Inflammatory macrophage (primary cell): ENCODE measurements at regions not wholly inside any gene's neighbourhood (a gene's known extent, or its start where the extent isn't known, plus 50 kb on each side); places are given as distances from the start of the nearest gene placed in this dataset.

Source experiments
- DNase-seq, 2 donors: peaks; one replicate each; pipeline ENCODE4 v3.0.0-alpha.2; 2020 to 2022

DNA sequence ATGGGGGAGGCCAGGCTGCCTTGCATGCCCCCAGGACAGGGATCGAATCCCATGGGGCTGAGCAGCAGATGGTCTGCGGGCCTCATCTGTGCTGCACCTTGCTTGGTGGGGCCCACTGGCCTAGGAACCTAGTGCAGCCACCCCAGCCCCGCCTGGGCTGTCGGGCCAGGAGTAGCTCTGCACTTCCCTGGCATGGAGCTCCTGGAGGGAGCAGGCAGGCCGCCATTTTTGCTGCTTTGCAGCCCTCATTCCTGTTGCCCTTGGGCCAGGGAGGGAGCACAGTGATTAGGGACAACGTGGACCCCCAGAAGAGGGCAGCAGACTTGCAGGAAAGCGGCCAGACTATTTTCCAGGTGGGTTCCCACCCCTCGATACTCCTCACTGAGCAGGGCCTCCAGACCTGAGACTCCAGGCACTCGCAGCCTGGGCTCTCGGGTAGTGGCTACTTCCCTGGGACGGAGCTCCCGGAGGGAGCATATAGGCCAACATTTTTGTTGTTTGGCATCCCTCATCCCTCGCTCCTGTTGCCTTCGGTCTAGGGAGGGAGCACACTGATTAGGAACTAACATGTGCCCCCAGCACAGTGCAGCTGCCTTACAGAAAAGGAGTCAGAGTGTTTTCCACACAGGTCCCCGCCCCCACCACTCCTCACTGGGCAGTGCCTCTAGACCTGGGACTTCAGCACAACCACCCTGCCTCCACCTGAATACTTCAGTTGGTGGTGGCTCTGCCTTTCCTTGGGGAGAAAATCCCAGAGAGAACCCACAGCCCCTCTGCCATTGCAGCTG is 99.5 kb downstream of the MAIP1 start:
- no peak for DNase-seq

DNA sequence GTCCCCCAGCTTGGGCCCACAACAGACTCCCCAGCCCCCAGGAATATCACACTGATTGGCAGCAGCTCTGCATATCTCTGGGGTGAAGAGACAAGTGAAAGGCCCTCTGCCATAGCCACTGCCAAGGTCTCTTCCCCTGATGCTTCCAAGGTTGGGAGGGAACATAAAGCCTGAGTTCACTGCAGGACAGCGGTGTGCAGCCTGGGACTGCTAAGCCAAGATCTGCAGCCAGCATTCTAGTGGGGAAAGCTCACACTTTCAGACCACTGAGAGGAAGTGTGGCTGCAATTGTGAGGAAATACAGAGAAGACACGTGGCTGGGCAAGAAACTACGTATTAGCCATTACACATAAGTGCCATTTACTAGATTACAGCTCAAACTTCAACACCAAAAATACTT is 100.7 kb downstream of the MAIP1 start:
- peak; percentile 30 to 32 for DNase-seq

DNA sequence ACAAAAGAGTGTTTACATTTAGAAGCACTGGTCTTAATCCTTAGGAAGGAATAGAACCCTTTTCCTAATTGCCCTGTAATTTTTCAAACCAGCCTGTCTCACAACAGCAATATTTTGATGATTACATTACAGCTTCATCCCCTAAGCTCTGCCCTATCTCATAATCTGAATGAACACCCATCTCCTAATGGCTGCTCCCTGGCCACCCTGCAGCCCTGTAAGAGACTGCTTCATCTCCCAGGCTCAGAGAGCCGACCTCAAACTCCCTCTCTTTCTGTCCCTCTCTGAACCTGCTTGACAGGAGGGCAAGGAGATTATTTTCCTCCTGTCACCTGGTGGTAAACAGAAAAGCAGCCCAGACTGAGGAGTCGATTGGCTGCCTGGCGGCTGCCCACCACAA is 107.8 kb downstream of the MAIP1 start:
- no peak for DNase-seq

DNA sequence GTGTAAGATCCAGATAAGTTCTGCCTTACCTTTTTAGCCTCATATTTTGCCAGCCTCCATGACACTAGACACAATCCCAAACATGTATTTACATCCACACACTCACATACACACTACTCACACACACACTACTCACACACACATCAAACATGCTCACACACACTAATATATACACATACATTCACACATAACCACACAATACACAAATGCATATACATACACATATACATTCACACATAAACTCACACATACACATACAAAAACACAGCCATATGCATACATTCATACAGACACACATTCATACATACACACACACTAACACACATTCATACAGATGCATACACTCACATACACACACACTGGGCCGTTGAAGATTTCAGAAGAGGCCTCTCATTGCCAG is 109.5 kb downstream of the MAIP1 start:
- DNase-seq = no peak

DNA sequence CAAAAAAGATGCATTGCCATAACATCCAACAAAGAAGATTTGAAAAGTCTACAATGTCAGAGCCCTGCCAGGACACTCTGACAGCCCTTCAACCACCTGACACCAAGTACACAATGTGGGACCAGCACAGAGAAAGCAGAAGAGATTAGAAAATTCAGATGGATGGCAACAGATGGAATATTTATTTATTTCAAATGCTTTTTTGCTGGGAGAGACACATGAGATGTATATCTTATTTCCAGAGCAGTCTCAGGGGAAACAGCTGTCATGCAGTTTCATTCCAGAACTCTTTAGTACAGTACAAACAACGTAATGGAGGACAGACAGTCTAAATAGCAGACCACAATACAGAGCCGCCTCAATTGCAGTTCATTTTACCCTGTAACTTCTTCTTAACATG is 110.1 kb downstream of the MAIP1 start:
- no peak for DNase-seq

DNA sequence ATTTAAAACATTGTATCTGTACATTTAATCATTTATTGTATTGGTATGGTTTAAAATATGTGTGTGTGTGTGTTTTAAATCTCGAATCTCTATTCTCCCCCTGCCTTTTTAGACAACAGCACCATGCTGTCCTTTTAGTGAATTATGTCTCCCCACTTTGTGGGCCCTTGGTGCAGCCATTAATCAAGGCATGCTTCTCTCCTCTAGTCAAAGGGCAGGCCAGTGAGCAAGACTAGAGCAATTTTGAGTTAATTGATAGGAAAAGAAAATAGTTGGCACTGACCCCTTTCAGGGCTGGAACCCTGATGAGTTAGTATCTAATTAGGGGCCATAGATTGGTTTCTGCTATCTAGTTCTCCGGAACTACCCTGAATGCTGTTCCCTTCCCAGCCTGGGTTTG is 111.0 kb downstream of the MAIP1 start:
- no peak for DNase-seq

DNA sequence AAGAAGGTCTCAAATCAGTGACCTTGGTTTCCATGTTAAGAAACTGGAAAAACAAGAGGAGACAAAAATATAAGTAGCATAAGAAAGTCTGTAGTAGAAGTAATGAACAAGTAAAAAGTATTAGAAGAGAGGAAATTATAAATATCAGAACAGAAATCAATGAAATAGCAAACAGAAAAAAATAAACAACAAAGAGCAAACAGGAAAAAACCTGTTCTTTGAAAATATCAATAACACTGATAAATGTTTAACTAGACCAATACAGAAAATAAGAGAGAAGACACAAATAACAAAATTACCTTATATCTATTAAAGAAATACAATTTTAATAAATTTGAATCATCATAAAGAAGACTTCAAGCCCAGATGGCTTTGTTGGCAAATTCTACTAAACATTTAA is 113.3 kb downstream of the MAIP1 start:
- no peak for DNase-seq

DNA sequence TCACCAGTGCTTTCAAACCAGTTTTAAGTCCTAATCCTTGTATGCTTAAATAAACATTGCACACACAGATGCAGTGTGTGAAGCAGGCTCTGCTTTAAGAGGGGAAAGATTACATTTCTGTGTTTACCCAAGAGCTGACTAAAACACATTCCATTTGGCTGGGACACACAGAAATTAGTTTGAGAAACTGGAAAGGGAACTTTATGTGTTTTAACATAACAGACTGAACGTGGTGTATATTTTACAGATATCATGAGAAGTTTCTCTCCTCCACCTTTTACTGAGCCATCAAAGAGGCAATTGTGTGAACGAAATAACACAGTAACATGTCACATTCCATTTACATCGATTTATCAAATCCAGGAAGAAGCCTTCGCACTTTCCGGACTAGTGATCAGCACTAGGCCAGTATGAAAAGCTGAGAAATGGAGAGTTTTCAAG is 121.8 kb downstream of the MAIP1 start:
- no peak for DNase-seq

DNA sequence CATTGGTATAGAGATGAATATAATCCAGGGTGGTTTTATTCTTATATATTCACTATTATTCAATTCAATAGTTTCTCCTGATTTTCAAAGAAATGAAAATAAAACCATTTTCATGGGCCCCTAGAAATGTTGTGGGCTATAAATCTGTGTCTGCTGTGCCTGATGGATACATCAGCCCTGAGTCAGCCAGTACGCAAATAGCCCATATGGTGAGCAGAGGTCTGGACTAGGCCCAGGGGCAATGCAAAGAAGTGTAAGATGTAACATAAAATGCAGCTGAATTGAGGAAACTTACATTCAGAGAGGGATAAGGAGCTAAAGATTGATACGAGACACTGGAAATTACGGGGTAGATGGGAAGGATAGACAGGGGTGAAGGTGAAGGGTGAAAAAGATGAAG is 122.5 kb downstream of the MAIP1 start:
- DNase-seq = no peak

DNA sequence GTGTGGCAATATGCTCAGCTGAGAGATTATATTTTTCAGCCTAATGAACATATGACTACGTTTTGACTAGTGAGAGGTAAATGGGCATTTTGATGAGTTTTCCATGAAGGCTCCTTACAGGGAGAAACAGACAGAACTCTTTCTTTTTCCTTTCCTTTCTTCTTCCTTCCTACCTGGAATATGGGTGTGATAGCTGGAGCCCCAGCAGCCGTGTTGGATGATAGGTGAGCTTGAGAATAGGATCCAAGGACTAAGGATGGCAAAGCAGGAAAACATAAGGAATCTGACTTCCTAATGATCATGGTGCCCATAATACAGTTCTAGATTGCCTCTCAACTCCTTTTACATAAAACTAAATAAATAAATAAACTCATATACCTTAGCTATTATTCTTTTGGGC is 124.0 kb downstream of the MAIP1 start:
- DNase-seq = no peak

DNA sequence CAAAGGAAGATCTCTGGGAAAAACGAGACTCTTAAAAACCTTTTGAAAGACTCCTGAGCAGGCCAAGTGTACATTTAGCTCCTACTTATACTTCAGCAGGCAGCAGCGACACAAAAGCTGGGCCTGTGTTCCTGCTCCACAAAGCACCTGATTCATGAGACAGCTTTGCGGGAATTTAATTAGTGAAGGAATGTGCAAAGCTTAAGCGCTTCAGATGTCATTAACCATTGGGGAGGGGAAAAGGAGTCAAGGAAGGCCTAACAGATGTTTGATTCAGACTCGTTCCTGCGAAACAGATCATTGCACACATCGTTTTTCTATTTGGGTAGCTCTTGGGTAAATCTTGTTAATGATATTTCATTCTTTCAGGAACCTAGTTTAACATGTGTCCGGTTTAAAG is 125.9 kb downstream of the MAIP1 start:
- no peak for DNase-seq

DNA sequence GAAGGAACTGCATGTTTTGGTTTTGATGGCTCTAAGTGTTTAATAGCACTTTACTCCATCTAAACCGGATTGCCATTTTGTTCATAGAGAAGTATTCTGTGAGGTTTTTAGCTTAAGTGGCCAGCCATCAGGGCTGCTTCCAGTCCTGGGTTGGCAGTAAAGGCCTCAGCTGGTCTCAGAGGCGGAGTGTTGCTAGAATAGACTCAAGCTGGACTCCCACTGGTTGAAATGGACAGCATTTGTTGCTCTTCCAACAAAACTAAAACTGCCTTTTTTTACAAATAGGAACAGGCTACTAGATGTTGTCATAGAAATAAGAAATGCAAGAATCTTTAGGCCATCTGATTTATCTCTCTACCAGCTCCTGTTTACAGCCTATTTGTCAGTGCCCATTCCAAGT is 126.4 kb downstream of the MAIP1 start:
- no peak for DNase-seq

DNA sequence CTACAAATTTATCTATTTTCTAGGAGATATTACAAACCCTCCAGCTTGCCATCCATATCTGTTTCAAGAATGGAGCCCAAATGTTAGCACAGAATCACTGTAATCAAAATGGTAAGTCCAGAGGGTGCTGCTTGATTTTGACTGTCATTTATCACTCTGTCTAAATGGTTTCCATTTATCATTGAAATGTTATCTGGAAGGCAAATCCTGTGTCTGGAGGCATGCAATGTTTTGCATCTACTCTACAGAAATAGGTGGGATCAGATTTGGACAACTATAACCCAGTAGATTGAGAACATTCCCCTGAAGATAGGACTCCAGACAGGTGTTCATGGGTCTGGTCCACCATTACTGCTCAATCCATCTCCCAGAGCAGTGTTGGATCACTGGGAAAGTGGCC is 128.7 kb downstream of the MAIP1 start:
- no peak for DNase-seq

DNA sequence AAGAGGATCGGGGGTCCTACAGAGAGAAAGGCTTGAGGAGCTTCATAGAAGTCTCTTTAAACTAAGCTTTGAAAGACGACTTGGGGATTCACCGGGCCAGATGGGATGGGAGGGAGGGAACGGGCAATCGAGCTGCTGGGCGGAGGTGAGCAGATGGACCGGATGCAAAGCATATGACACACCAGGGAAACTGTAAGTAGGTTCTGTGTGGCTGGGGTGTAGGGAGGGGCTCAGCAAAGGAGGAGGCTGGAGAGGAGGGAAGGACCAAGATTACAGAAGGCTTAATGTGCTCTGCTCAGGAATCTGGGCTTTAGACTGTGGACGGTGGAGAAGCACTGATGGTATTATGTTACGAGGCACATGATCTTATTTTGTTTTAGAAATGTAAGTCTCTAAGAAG is 131.5 kb downstream of the MAIP1 start:
- no peak for DNase-seq

DNA sequence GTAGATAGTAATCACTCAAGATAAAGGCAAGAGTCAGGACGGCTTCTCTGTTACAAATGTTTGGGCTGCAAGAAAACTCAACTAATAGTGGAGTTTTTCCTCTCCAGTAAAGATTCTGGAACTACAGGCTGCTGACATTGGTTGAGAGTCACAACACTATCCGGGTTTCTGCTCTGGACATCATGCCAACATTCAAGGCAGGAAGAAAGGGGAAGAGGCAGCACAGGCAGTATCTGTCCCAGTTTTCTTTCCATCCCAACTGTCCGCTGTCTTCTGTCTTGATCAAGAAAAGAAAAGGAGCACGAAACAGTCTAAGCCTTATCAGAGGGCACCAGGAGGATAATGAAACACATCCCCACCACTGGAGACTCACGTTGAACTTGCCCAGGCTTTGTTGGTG is 132.1 kb downstream of the MAIP1 start:
- no peak for DNase-seq

DNA sequence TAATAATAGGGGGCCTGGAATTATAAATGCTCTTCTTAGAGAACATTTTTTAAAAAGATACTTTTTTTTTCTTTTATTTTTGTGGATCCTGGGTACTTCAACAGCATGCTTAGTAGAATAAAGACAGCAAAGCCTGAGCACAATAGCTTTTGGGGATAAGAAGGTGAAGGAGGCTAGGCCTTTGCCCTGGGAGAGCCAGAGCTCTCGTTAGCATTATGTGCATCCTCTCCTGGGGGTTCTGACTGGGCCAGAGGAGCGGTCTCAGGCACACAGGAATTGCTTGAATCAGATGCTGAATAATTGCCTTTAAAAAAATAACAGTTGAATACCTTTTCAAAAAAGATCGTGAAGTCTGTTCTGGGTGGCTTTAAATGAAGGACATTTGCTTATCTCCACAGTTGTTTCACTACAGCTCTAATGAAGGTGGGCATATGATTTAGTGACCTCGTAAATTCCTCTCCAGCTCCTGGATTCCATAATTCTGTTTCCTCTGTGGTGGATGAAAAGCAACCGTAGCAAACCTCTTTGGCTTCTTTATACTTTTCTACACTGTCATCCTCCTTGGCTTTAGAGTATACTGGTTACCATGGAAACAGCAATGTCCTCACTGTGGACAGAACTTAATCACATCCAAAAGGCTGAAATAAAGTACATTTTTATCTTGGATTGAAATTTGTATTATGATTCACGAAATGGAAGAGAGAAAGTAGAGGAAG is 133.8 kb downstream of the MAIP1 start:
- DNase-seq = no peak

DNA sequence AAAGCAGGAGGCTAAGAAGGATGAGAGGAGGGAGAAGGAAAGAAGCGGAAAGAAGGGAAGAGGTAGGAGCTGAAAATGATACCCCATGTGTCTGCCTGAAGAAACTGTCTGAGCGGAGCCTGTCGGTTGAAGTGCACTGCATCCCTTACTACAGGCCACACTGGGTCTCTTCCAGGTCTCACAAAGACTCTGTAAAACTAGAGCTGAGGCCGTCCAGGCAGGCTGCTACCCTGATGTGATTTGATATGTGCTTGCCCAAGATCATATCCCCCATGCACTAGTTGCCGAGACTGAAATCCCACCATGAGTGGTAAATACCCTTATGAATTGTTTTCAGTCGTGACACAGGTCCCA is 134.4 kb downstream of the MAIP1 start:
- no peak for DNase-seq

DNA sequence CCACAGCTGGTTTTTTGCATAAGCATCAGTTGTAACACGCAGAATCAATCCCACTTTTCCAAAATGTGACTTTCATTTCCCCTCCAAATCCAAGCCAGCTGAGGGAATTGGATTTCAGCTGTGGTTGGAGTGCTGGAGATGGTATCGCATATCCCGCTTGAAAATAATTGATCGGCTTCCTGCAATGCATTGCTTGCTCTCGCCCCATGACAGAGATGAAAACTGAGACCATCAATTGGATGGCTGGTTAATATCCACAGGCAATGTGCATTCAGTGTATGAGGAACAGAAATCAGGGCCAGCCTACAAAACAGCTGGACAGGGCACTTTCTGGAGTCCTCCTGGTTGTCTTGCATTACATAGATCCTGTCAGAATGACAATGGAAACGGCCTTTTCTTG is 135.3 kb downstream of the MAIP1 start:
- no peak for DNase-seq

DNA sequence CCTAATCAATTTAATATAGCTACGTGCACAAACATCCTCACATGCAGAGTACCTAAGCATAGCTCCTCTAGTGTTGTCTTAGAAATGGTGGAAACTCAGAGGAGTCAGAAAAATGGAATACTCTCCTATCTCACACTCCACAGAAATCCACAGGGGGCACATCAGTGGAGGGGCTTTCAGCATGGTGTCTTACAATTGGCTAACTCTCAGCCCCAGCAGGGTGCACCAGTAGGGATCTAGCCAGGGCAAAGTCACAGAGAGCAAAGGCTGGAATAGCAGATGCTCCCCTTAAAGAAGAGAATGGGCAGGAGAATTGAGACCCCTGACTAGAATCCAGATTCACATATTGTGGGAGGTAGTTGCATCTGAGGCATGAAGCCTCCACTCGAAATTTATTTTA is 135.7 kb downstream of the MAIP1 start:
- no peak for DNase-seq

DNA sequence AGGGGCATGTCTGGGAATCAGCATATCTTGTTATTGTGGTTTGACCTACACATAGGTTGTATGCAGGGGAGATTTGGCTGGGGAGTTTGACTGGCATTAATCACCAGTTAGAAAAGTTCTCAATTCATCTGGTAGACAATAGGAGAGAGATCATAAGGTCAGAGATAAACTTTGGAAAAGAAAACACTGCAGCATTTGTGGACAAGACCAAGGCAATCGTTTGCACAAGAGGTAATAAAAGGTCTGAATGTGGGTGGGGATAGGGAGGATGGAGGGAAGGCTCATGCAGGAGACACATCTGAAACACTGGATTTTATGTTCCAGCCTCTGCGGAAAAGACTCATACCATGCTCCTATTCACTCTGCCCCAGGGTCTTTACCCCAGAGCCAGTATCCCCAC is 136.9 kb downstream of the MAIP1 start:
- DNase-seq = no peak

DNA sequence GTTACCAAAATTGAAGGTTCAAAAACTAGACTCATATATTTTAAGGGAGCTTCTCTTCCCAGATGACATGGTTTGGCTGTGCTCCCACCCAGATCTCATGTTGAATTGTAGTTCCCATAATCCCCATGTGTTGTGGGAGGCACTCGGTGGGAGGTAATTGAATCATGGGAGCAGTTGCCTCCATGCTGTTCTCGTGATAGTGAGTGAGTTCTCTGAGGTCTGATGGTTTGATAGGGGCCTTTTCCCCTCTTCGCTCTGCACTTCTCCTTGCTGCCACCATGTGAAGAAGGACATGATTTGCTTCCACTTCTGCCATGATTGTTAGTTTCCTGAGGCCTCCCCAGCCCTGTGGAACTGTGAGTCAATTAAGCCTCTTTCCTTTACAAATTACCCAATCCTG is 140.1 kb downstream of the MAIP1 start:
- DNase-seq = no peak

DNA sequence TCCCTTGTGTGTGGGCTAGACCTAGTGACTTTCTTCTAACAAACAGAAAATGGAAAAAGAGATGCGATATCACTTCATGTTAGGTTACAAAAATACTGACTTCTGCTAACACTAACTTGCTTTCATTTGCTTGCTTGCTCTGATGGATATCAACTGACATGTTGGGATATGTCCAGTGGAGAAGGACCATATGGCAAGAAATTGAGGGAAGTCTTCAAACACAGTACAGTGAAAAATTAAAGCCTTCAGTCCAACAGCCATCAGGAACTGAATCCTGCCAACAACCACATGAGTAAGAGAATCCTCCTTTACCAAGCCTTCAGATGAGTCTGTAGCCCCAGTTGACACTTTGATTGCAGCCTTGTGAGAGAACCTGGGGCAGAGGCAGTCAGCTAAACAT is 143.9 kb downstream of the MAIP1 start:
- DNase-seq = no peak

DNA sequence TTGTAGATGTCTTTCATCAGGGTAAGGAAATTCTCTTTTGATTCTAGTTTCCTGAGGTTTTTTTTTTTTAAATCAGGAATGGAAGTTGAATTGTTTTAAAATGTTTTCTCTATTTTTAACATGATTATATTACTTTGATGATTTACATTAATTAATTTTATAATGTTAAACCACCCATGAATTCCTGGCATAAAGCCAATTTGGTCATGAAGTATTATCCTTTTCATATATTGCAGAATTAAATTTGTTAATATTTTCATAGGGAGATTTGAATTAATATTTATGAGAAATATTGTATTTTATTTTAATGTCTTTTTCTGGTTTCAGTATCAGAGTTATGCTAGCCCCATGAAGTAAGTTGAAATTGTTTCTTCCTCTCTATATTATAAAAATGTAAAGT is 144.6 kb downstream of the MAIP1 start:
- no peak for DNase-seq

DNA sequence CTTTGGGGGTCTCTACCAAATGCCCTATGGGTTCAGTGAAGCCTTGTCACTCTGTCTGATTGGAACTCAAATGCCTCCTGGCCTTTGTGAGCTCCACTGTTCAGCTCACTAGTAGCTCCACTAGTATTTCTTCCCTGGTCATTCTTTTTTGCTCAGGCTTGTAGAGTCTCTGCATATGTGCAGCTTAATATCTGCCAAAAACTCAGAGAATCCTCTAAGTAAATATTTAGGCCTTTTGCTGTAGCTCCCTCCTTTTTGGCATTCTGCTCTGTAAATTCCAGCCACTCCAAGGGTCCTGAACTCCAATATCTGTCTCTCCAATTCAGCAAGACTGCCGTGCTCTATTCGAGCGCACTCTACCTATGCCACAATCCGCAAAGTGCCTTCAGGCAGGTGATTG is 146.5 kb downstream of the MAIP1 start:
- no peak for DNase-seq

DNA sequence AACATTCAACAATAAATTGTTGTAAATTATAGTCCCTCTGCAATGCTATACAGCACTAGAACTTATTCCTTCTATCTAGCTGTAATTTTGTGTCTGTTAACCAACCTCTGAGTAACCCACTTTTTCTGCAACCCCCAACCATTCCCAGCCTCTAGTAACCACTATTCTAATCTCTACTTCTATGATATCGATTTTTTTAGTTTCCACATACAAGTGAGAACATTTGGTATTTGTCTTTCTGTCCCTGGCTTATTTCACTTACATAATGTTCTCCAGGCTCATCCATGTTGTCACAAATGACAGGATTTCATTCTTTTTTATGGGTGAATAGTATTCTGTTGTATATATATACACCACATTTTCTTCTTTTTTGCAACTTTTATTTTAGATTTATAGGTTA is 147.6 kb downstream of the MAIP1 start:
- no peak for DNase-seq
